A673 (cell line): ENCODE measurements at regions not wholly inside any gene's neighbourhood (a gene's known extent, or its start where the extent isn't known, plus 50 kb on each side); places are given as distances from the start of the nearest gene placed in this dataset.

ENCODE experiments used
- EZH2 ChIP-seq: fragments of 200-600 bp; sonication (generic); IDR thresholded peaks from 2 replicates; pipeline ENCODE4 v1.6.1; 2017; ENCODE audit warnings: borderline replicate concordance, low read depth, mild to moderate bottlenecking, mixed read lengths, antibody characterized with exemption, low read length; ENCODE audit not compliant: poor library complexity, severe bottlenecking
- TF ChIP-seq, protein P1 (sequence below): fragments of 300-800, 200-600 bp; sonication (generic); conservative IDR thresholded peaks from 2 replicates; pipeline ENCODE4 v1.5.1; 2017; ENCODE audit warnings: low read depth, mild to moderate bottlenecking, antibody characterized with exemption, low read length, moderate library complexity, mixed read lengths

- TF ChIP-seq, protein P1, sequence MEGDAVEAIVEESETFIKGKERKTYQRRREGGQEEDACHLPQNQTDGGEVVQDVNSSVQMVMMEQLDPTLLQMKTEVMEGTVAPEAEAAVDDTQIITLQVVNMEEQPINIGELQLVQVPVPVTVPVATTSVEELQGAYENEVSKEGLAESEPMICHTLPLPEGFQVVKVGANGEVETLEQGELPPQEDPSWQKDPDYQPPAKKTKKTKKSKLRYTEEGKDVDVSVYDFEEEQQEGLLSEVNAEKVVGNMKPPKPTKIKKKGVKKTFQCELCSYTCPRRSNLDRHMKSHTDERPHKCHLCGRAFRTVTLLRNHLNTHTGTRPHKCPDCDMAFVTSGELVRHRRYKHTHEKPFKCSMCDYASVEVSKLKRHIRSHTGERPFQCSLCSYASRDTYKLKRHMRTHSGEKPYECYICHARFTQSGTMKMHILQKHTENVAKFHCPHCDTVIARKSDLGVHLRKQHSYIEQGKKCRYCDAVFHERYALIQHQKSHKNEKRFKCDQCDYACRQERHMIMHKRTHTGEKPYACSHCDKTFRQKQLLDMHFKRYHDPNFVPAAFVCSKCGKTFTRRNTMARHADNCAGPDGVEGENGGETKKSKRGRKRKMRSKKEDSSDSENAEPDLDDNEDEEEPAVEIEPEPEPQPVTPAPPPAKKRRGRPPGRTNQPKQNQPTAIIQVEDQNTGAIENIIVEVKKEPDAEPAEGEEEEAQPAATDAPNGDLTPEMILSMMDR, result no peak
- no peak for TF ChIP-seq EZH2
Observed at GRCh38 chr12:61574339-61574738, 685.9 kb upstream of the USP15 start.
